ENCODE measurements at regions not wholly inside any gene's neighbourhood (a gene's known extent, or its start where the extent isn't known, plus 50 kb on each side); places are given as distances from the start of the nearest gene placed in this dataset.
"Not testable (repeated sequence)": the region's sequence is repeated elsewhere in the genome, so short reads cannot be mapped to it uniquely, and the experiment has no call there.

DNA sequence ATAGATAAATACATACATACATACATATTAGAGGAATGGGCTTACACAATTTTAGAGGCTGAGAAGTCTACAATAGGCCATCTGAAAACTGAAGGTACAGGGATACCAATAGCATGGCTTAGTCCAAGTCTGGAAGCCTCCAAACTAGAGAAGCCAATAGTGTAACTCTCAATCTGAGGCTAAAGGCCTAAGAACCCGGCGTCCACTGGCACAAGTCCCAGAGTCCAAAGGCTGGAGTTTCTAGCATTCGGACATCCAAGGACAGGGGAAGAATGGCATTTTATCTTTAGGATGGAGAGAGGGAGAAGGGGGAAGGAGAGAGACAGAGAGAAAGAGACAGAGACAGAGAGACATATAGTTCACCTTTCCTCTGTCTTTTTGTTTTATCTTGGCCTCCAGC, 63.7 kb upstream of the SYT4 start:
- no peak overlapping the region for H2AFZ ChIP-seq (replicated peaks)
- no peak overlapping the region for H3K4me3 Mint-ChIP-seq
- H3K79me2 ChIP-seq (ENCODE audit: low read depth), result no peaks in the 10 kb centered on the region
- H3F3A ChIP-seq (ENCODE audit: low read depth), result no peaks in the 10 kb centered on the region
- H3K4me2 ChIP-seq, result no peak overlapping the region
- no peaks in the 10 kb centered on the region for H3K36me3 Mint-ChIP-seq
- peaks cover 5% of the 10 kb centered on the region for H3K9me3 ChIP-seq (ENCODE audit: low read depth)
- H3K27ac Mint-ChIP-seq, result no peak overlapping the region
- no peaks in the 10 kb centered on the region for H3K4me1 ChIP-seq
- H3K9me3 Mint-ChIP-seq, result peaks cover 21% of the 10 kb centered on the region
- no peak for DNase-seq (ENCODE audit: low spot score)
- H3K36me3 ChIP-seq, result no peaks in the 10 kb centered on the region
- H3K27me3 ChIP-seq, result no peaks in the 10 kb centered on the region
- no peaks in the 10 kb centered on the region for H4K20me1 ChIP-seq (ENCODE audit: low read depth)
- H3K27ac ChIP-seq, result no peak overlapping the region
- H3K4me3 ChIP-seq, result no peak overlapping the region
- H3K27me3 Mint-ChIP-seq (ENCODE audit: insufficient read depth, low read depth), result no peaks in the 10 kb centered on the region
- no peaks in the 10 kb centered on the region for H3K4me1 Mint-ChIP-seq
- no peak for TF ChIP-seq EZH2phosphoT487 (IDR thresholded peaks at IDR 0.05)
- TF ChIP-seq, protein P1, sequence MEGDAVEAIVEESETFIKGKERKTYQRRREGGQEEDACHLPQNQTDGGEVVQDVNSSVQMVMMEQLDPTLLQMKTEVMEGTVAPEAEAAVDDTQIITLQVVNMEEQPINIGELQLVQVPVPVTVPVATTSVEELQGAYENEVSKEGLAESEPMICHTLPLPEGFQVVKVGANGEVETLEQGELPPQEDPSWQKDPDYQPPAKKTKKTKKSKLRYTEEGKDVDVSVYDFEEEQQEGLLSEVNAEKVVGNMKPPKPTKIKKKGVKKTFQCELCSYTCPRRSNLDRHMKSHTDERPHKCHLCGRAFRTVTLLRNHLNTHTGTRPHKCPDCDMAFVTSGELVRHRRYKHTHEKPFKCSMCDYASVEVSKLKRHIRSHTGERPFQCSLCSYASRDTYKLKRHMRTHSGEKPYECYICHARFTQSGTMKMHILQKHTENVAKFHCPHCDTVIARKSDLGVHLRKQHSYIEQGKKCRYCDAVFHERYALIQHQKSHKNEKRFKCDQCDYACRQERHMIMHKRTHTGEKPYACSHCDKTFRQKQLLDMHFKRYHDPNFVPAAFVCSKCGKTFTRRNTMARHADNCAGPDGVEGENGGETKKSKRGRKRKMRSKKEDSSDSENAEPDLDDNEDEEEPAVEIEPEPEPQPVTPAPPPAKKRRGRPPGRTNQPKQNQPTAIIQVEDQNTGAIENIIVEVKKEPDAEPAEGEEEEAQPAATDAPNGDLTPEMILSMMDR (IDR thresholded peaks at IDR 0.05), result no peak
- TF ChIP-seq EZH2 (IDR thresholded peaks at IDR 0.05), result no peak
- no peak overlapping the region for H3K9ac ChIP-seq

DNA sequence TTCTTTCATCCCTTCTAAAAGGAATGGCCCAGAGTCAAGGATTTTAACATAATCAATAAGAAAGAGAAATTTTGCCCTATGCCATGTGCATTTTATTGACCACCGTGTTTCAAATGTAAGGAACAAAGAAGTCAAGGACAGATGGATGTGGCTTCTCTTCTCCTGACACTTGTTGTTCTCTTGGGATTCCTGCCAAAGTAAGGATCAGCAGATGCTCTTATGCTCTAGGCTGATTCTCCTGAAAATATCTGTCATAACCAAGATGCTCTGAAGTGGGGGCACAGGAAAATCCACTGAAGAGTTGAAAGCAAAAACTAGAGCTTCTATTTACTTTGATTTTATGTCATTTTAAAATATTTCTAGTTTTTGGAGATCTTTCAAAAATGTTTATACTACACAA, 72.9 kb upstream of the SYT4 start:
- no peaks in the 10 kb centered on the region for H3F3A ChIP-seq (ENCODE audit: low read depth)
- no peak overlapping the region for H2AFZ ChIP-seq (replicated peaks)
- no peak overlapping the region for H3K9ac ChIP-seq
- no peak for DNase-seq (ENCODE audit: low spot score)
- H3K4me1 Mint-ChIP-seq, result no peaks in the 10 kb centered on the region
- H3K4me3 Mint-ChIP-seq, result no peak overlapping the region
- TF ChIP-seq, protein P1 (IDR thresholded peaks at IDR 0.05), result no peak
- no peak for TF ChIP-seq EZH2phosphoT487 (IDR thresholded peaks at IDR 0.05)
- no peak for TF ChIP-seq EZH2 (IDR thresholded peaks at IDR 0.05)
- H3K36me3 ChIP-seq, result no peaks in the 10 kb centered on the region
- H3K27ac ChIP-seq, result no peak overlapping the region
- H3K79me2 ChIP-seq (ENCODE audit: low read depth), result no peaks in the 10 kb centered on the region
- H4K20me1 ChIP-seq (ENCODE audit: low read depth), result no peaks in the 10 kb centered on the region
- no peak overlapping the region for H3K4me2 ChIP-seq
- no peaks in the 10 kb centered on the region for H3K9me3 Mint-ChIP-seq
- no peak overlapping the region for H3K4me3 ChIP-seq
- H3K4me1 ChIP-seq, result no peaks in the 10 kb centered on the region
- no peak overlapping the region for H3K27ac Mint-ChIP-seq
- no peaks in the 10 kb centered on the region for H3K36me3 Mint-ChIP-seq
- no peaks in the 10 kb centered on the region for H3K9me3 ChIP-seq (ENCODE audit: low read depth)
- no peaks in the 10 kb centered on the region for H3K27me3 ChIP-seq
- peaks cover 2% of the 10 kb centered on the region for H3K27me3 Mint-ChIP-seq (ENCODE audit: insufficient read depth, low read depth)

DNA sequence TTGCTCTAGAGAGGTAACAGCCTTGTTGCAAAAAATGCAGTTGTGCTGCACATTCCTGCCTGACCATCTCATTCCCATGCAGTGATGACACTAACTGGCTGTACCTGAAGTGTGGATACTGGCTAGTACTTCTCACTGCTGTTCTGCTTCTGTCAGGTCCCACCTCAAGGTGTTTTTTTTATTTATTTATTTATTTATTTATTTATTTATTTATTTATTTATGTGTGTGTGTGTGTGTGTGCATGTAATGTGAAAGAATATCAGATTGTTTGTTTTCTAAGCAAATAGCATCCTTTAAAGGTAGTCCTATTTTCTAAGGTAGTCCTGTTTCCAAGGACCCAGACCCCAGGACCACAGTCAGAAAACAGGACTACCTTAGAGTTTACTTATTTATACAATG, 87.2 kb upstream of the SYT4 start:
- no peaks in the 10 kb centered on the region for H3K9me3 ChIP-seq (ENCODE audit: low read depth)
- H3F3A ChIP-seq (ENCODE audit: low read depth), result no peaks in the 10 kb centered on the region
- no peak overlapping the region for H3K27ac Mint-ChIP-seq
- no peak overlapping the region for H3K9ac ChIP-seq
- H3K79me2 ChIP-seq (ENCODE audit: low read depth), result no peaks in the 10 kb centered on the region
- H3K4me1 ChIP-seq, result no peaks in the 10 kb centered on the region
- no peak overlapping the region for H3K4me3 Mint-ChIP-seq
- no peaks in the 10 kb centered on the region for H3K27me3 ChIP-seq
- H4K20me1 ChIP-seq (ENCODE audit: low read depth), result no peaks in the 10 kb centered on the region
- H3K27me3 Mint-ChIP-seq (ENCODE audit: insufficient read depth, low read depth), result no peaks in the 10 kb centered on the region
- H3K36me3 Mint-ChIP-seq, result no peaks in the 10 kb centered on the region
- TF ChIP-seq, protein P1 (IDR thresholded peaks at IDR 0.05), result no peak
- TF ChIP-seq EZH2phosphoT487 (IDR thresholded peaks at IDR 0.05) (no peak), EZH2 (IDR thresholded peaks at IDR 0.05) (no peak)
- H2AFZ ChIP-seq (replicated peaks), result no peak overlapping the region
- H3K27ac ChIP-seq, result no peak overlapping the region
- no peaks in the 10 kb centered on the region for H3K4me1 Mint-ChIP-seq
- no peak overlapping the region for H3K4me2 ChIP-seq
- H3K4me3 ChIP-seq, result no peak overlapping the region
- no peaks in the 10 kb centered on the region for H3K36me3 ChIP-seq
- DNase-seq (ENCODE audit: low spot score), result no peak
- H3K9me3 Mint-ChIP-seq, result peaks cover 2% of the 10 kb centered on the region

DNA sequence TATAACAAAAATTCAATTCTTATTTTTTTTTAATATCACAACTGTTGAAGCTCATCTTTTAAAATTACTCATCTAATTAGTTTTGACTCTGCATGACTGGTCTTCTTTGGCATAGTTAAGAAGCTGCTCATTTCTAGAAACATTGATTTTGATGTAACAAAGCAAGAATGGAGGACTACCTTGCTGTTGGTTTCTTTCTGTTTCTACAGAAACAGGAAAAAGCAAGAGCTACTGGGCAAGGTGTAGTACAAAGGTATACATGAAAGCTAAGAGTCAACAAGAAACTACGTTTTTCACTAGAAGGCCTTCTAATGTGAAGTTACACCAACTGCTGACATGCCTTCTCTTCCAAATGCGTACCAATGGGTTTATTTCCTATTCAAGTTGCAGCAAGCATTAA, 90.6 kb upstream of the SYT4 start:
- Histone ChIP-seq H3K4me2 (no peak overlapping the region), H3K9me3 (ENCODE audit: low read depth) (no peaks in the 10 kb centered on the region), H3K79me2 (ENCODE audit: low read depth) (no peaks in the 10 kb centered on the region), H3K36me3 (no peaks in the 10 kb centered on the region), H3K4me3 (no peak overlapping the region), H3K4me1 (no peaks in the 10 kb centered on the region), H3K27ac (no peak overlapping the region), H2AFZ (replicated peaks) (no peak overlapping the region), H3K9ac (no peak overlapping the region), H4K20me1 (ENCODE audit: low read depth) (no peaks in the 10 kb centered on the region), H3F3A (ENCODE audit: low read depth) (no peaks in the 10 kb centered on the region), H3K27me3 (no peaks in the 10 kb centered on the region)
- TF ChIP-seq, protein P1 (IDR thresholded peaks at IDR 0.05), result no peak
- no peak for TF ChIP-seq EZH2 (IDR thresholded peaks at IDR 0.05)
- TF ChIP-seq EZH2phosphoT487 (IDR thresholded peaks at IDR 0.05), result no peak
- no peak for DNase-seq (ENCODE audit: low spot score)
- Mint-ChIP-seq H3K4me3 (no peak overlapping the region), H3K9me3 (no peaks in the 10 kb centered on the region), H3K27ac (no peak overlapping the region), H3K36me3 (no peaks in the 10 kb centered on the region), H3K4me1 (no peaks in the 10 kb centered on the region), H3K27me3 (ENCODE audit: insufficient read depth, low read depth) (peaks cover 3% of the 10 kb centered on the region)

DNA sequence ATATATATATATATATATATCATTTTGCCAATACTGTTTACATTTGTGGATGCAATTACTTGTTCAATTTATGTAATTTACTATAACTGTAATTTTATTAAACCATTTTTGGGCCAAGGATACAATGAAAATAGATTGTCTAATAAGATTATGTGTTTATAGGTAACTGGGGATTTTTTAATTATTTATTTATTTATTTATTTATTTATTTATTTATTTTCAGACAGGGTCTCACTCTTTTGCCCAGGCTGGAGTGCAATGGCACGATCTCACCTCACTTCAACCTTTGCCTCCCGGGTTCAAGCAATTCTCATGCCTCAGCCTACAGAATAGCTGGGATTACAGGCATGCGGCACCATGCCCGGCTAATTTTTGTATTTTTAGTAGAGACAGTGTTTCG, 92.0 kb upstream of the SYT4 start:
- H2AFZ ChIP-seq (replicated peaks); H3K4me3 Mint-ChIP-seq; H3K9me3 Mint-ChIP-seq; H3K4me2 ChIP-seq; H3K27ac ChIP-seq; H3K27me3 ChIP-seq; H3K9ac ChIP-seq; H3K4me1 Mint-ChIP-seq; H3K9me3 ChIP-seq (ENCODE audit: low read depth); H3F3A ChIP-seq (ENCODE audit: low read depth); H3K27me3 Mint-ChIP-seq (ENCODE audit: insufficient read depth, low read depth); DNase-seq (ENCODE audit: low spot score); H3K4me1 ChIP-seq; H3K27ac Mint-ChIP-seq; H3K36me3 Mint-ChIP-seq; H3K36me3 ChIP-seq; H3K4me3 ChIP-seq; H4K20me1 ChIP-seq (ENCODE audit: low read depth); H3K79me2 ChIP-seq (ENCODE audit: low read depth): not testable (repeated sequence)

All from neural progenitor cell (in vitro differentiated cells).